HepG2 (cell line): ENCODE measurements at regions not wholly inside any gene's neighbourhood (a gene's known extent, or its start where the extent isn't known, plus 50 kb on each side); places are given as distances from the start of the nearest gene placed in this dataset.

ENCODE experiments used
- ATAC-seq: fragments of 200-7000 bp; cut with Tn5 transposase; 3 replicates; pipeline ENCODE4 v1.9.1; 2020; ENCODE audit warnings: mild to moderate bottlenecking, moderate library complexity
- BruUV-seq: library from RNA; stranded (reverse); fragments of 400-500 nt; replicated peaks from 2 replicates; lab custom pipeline; 2021; lab: Mats Ljungman, UMichigan
- CTCF ChIA-PET: fragments of 300-600 bp; formaldehyde crosslinking; extraction: SDS; loops from one replicate; lab custom pipeline; 2021; ENCODE audit warnings: low total read pairs, inconsistent platforms, low intra/inter-chr PET ratio; lab: Yijun Ruan, JAX
- POLR2A ChIA-PET: fragments of 350-600 bp; sonication (Branson Sonifier 250); formaldehyde crosslinking; loops from one replicate; lab custom pipeline; 2020; ENCODE audit warnings: antibody characterized with exemption, inconsistent platforms; lab: Yijun Ruan, JAX
- DNase-seq: peaks from one replicate; pipeline ENCODE4 v3.0.0-alpha.2; 2015; ENCODE audit warnings: low spot score
- FAIRE-seq: peaks from 3 replicates; lab custom pipeline; 2011; peaks lifted over from hg19 to GRCh38; lab: Jason Lieb, UNC
- H2AFZ ChIP-seq: one replicate; pipeline ENCODE4 v1.6.1; 2011; ENCODE audit warnings: low read length, inconsistent platforms
- H3K27ac ChIP-seq: fragments of 300-600 bp; 3 replicates; pipeline ENCODE4 v1.8.0; 2011; ENCODE audit warnings: mixed run types, mild to moderate bottlenecking, mixed read lengths, low read length, inconsistent platforms; ENCODE audit not compliant: insufficient read depth; ENCODE audit errors: extremely low read length
- H3K27me3 ChIP-seq, 2 experiments: fragments of 200-600 bp in 1 of 2; 2 replicates in 1 of 2; 3 replicates in 1 of 2; pipeline versions ENCODE4 v1.6.0 to v1.8.0; 2011; ENCODE audit warnings: low read length in 2 of 2, mild to moderate bottlenecking in 2 of 2, moderate library complexity in 2 of 2, inconsistent platforms in 1 of 2; ENCODE audit not compliant: insufficient read depth in 2 of 2, control insufficient read depth in 1 of 2
- H3K36me3 ChIP-seq, 2 experiments: fragments of 200-600 bp in 1 of 2; replicated peaks in 1 of 2; 2 replicates in 1 of 2; 3 replicates in 1 of 2; pipeline versions ENCODE4 v1.5.1 to v1.8.0; 2011; ENCODE audit warnings: low read length in 2 of 2, inconsistent platforms in 1 of 2; ENCODE audit not compliant: insufficient read depth in 2 of 2, control insufficient read depth in 1 of 2
- H3K4me1 ChIP-seq: 2 replicates; pipeline ENCODE4 v1.5.1; 2012; ENCODE audit warnings: low read length, inconsistent platforms; ENCODE audit not compliant: insufficient read depth
- H3K4me2 ChIP-seq: 2 replicates; pipeline ENCODE4 v1.6.0; 2011; ENCODE audit warnings: low read depth, low read length, inconsistent platforms
- H3K4me3 ChIP-seq, 3 experiments: fragments of 200-600 bp in 1 of 3; sonication (generic), shearing (Covaris generic) in 1 of 3; replicated peaks in 1 of 3; 2 replicates each; pipeline ENCODE4 v1.5.1; 2011 to 2016; ENCODE audit warnings: low read length in 3 of 3, inconsistent platforms in 2 of 3, low read depth in 2 of 3, mild to moderate bottlenecking in 2 of 3, control low read depth in 1 of 3, mixed read lengths in 1 of 3; ENCODE audit not compliant: insufficient read depth in 1 of 3
- H3K79me2 ChIP-seq: one replicate; pipeline ENCODE4 v1.6.1; 2011; ENCODE audit warnings: low read length, inconsistent platforms; ENCODE audit not compliant: insufficient read depth
- H3K9ac ChIP-seq: 2 replicates; pipeline ENCODE4 v1.6.0; 2011; ENCODE audit warnings: mild to moderate bottlenecking, low read depth, low read length, inconsistent platforms; ENCODE audit not compliant: insufficient read depth
- H3K9me3 ChIP-seq: 2 replicates; pipeline ENCODE4 v1.5.1; 2012; ENCODE audit warnings: mild to moderate bottlenecking, low read length
- H4K20me1 ChIP-seq: 2 replicates; pipeline ENCODE4 v1.6.0; 2011; ENCODE audit warnings: inconsistent platforms, mild to moderate bottlenecking, low read length, moderate library complexity; ENCODE audit not compliant: insufficient read depth
- BORCS8-MEF2B ChIP-seq: sonication (generic); formaldehyde crosslinking; IDR thresholded peaks from 2 replicates; pipeline ENCODE4 v1.8.0; 2022; ENCODE audit warnings: mild to moderate bottlenecking, missing genetic modification reagents
- ELK4 ChIP-seq: sonication (generic); formaldehyde crosslinking; IDR thresholded peaks from 2 replicates; pipeline ENCODE4 v1.9.0; 2021; ENCODE audit warnings: missing genetic modification reagents, borderline replicate concordance
- NBN ChIP-seq: fragments of 450-650 bp; conservative IDR thresholded peaks from 2 replicates; pipeline ENCODE4 v1.6.1; 2017
- NFAT5 ChIP-seq: sonication (generic); formaldehyde crosslinking; IDR thresholded peaks from 2 replicates; pipeline ENCODE4 v1.4.0; 2020; ENCODE audit warnings: missing genetic modification reagents
- NKX3-1 ChIP-seq: sonication (generic); formaldehyde crosslinking; IDR thresholded peaks from 2 replicates; pipeline ENCODE4 v1.5.0; 2020; ENCODE audit warnings: missing genetic modification reagents
- NR2F6 ChIP-seq, 2 experiments: IDR thresholded peaks; 2 replicates each; pipeline ENCODE4 v1.6.1; 2016; ENCODE audit warnings: antibody characterized with exemption in 1 of 2, mild to moderate bottlenecking in 1 of 2
- SAFB2 ChIP-seq: sonication (generic); formaldehyde crosslinking; IDR thresholded peaks from 2 replicates; pipeline ENCODE4 v1.5.1; 2020; ENCODE audit warnings: missing genetic modification reagents, low read depth, mild to moderate bottlenecking, borderline replicate concordance
- TARDBP ChIP-seq: sonication (generic); formaldehyde crosslinking; IDR thresholded peaks from 2 replicates; pipeline ENCODE4 v1.8.0; 2022; ENCODE audit warnings: mild to moderate bottlenecking, missing genetic modification reagents
- ZNF292 ChIP-seq: sonication (generic); formaldehyde crosslinking; IDR thresholded peaks from 2 replicates; pipeline ENCODE4 v1.8.1; 2022; ENCODE audit warnings: mild to moderate bottlenecking, low read depth, missing genetic modification reagents, borderline replicate concordance
- WGBS: methylation state at CpG from one replicate; pipeline ENCODE4 v1.1.6; 2017; ENCODE audit warnings: low lambda C conversion rate; 5-methylcytosine and 5-hydroxymethylcytosine counted together
- in situ Hi-C: cut with HindIII; loops from 2 replicates; pipeline ENCODE4 v1.10.0; 2017; ENCODE audit warnings: low pct_unique_long_range_greater_than_20kb; ENCODE audit not compliant: extremely low pct_ligation_motif_present
- intact Hi-C: fragments of 100-400 bp; cut with micrococcal nuclease; formaldehyde crosslinking; loops from one replicate; pipeline ENCODE4 v1.10.0; 2022; ENCODE audit not compliant: unreplicated experiment

- TF ChIP-seq NR2F6 (IDR thresholded peaks at IDR 0.05), result no peak
- TF ChIP-seq NR2F6 (CRISPR knock-in tag; IDR thresholded peaks at IDR 0.05), result no peak
- TF ChIP-seq TARDBP, result 0 out of 2 replicates have a peak, but pooled peaks have one; percentile 24
- TF ChIP-seq ZNF292 (CRISPR knock-in tag), result 0 out of 2 replicates have a peak, but pooled peaks have one; percentile 28
- no peak for TF ChIP-seq SAFB2
Observed at GRCh38 chr2:101638181-101638711, 59.3 kb upstream of the MAP4K4 start (continued).

GRCh38 chr2:101630224-101630949 lies 67.1 kb upstream of the MAP4K4 start:
- intact Hi-C loops, result no loop called here
- TF ChIP-seq BORCS8-MEF2B, result no peak
- no peak for TF ChIP-seq NFAT5 (CRISPR knock-in tag)
- TF ChIP-seq NBN, result no peak
- no peak for TF ChIP-seq NKX3-1
- TF ChIP-seq ELK4 (CRISPR knock-in tag), result no peak

More at GRCh38 chr2:101630224-101630949, 67.1 kb upstream of the MAP4K4 start:
- ChIA-PET POLR2A (interaction anchor here (0.6 kb wide), 1 partner anchor 56 kb away, joined by 6 read pairs; no protein-coding TSS in a partner anchor), CTCF (no interaction called here)
- no peak overlapping the region for H3K9ac ChIP-seq
- DNase-seq (peak; percentile 21), ATAC-seq (no peak), FAIRE-seq (no peak)
- H3K27me3 ChIP-seq, result no peaks in the 10 kb centered on the region
- BruUV-seq, result no TSS peak
- WGBS, result 68% methylated on average over 15 of the region's 18 CpGs
- peaks cover 37% of the 10 kb centered on the region for H3K4me1 ChIP-seq
- in situ Hi-C loops, result no loop called here
- no peak overlapping the region for H3K27ac ChIP-seq
- H2AFZ ChIP-seq, result no peak overlapping the region
- no peaks in the 10 kb centered on the region for H3K9me3 ChIP-seq
- no peaks in the 10 kb centered on the region for H3K36me3 ChIP-seq
- H3K79me2 ChIP-seq, result no peaks in the 10 kb centered on the region
- 0 out of 2 replicates have a peak overlapping the region, but pooled peaks have one; percentile 1 for H3K4me2 ChIP-seq
- no peaks in the 10 kb centered on the region for H4K20me1 ChIP-seq
- H3K4me3 ChIP-seq, result no peak overlapping the region
